ENCODE measurements at regions not wholly inside any gene's neighbourhood (a gene's known extent, or its start where the extent isn't known, plus 50 kb on each side); places are given as distances from the start of the nearest gene placed in this dataset.
"Not testable (repeated sequence)": the region's sequence is repeated elsewhere in the genome, so short reads cannot be mapped to it uniquely, and the experiment has no call there.

GRCh38 chr3:151539599-151539998 is 78.7 kb upstream of the IGSF10 start:
- H3K36me3 Mint-ChIP-seq, result no peaks in the 10 kb centered on the region

GRCh38 chr3:151538456-151539393 is 77.9 kb upstream of the IGSF10 start:
- no peaks in the 10 kb centered on the region for H3K9me3 Mint-ChIP-seq
- no peaks in the 10 kb centered on the region for H3K36me3 Mint-ChIP-seq
- no peak overlapping the region for H3K27ac Mint-ChIP-seq
- DNase-seq (ENCODE audit: low spot score in 2 of 2) (no peak), ATAC-seq (no peak)

More at GRCh38 chr3:151539599-151539998, 78.7 kb upstream of the IGSF10 start:
- DNase-seq (ENCODE audit: low spot score in 2 of 2) (no peak), ATAC-seq (no peak)
- no peaks in the 10 kb centered on the region for H3K9me3 Mint-ChIP-seq
- H3K27ac Mint-ChIP-seq, result no peak overlapping the region

GRCh38 chr3:151537726-151538125 is 76.9 kb upstream of the IGSF10 start:
- DNase-seq (ENCODE audit: low spot score in 2 of 2), result no peak
- Mint-ChIP-seq H3K36me3 (no peaks in the 10 kb centered on the region), H3K9me3 (no peaks in the 10 kb centered on the region), H3K27ac (no peak overlapping the region)
- no peak for ATAC-seq

- Mint-ChIP-seq H3K27ac (no peak overlapping the region), H3K36me3 (no peaks in the 10 kb centered on the region), H3K9me3 (peaks cover 0 to 5% of the 10 kb centered on the region in 2 donors)
- ATAC-seq (no peak), DNase-seq (ENCODE audit: low spot score in 2 of 2) (no peak)
Observed at GRCh38 chr3:151526757-151527156, 65.9 kb upstream of the IGSF10 start.

GRCh38 chr3:151520105-151520504 is 59.2 kb upstream of the IGSF10 start:
- ATAC-seq (no peak), DNase-seq (ENCODE audit: low spot score in 2 of 2) (no peak)
- Mint-ChIP-seq H3K27ac (no peak overlapping the region), H3K9me3 (peaks cover 6 to 10% of the 10 kb centered on the region in 2 donors), H3K36me3 (peaks cover 0 to 6% of the 10 kb centered on the region in 2 donors)

GRCh38 chr3:151511433-151511832 is 50.6 kb upstream of the IGSF10 start:
- peaks cover 5 to 13% of the 10 kb centered on the region in 2 donors for H3K9me3 Mint-ChIP-seq
- not testable (repeated sequence) for H3K36me3 Mint-ChIP-seq

More at GRCh38 chr3:151511433-151511832, 50.6 kb upstream of the IGSF10 start:
- not testable (repeated sequence) for H3K27ac Mint-ChIP-seq; ATAC-seq; DNase-seq (ENCODE audit: low spot score in 2 of 2)
